IMR-90 (cell line): ENCODE measurements at regions not wholly inside any gene's neighbourhood (a gene's known extent, or its start where the extent isn't known, plus 50 kb on each side); places are given as distances from the start of the nearest gene placed in this dataset.

Experiments
- ATAC-seq: fragments of 200-7000 bp; cut with Tn5 transposase; 2 replicates; pipeline ENCODE4 v1.9.1; 2020; ENCODE audit warnings: low read depth, mild to moderate bottlenecking, moderate library complexity
- BruUV-seq: library from RNA; stranded (reverse); fragments of 400-500 nt; replicated peaks from 2 replicates; lab custom pipeline; 2021; lab: Mats Ljungman, UMichigan
- CTCF ChIA-PET: fragments of 300-600 bp; formaldehyde crosslinking; extraction: SDS; loops from one replicate; lab custom pipeline; 2021; ENCODE audit warnings: antibody characterized with exemption; lab: Yijun Ruan, JAX
- POLR2A ChIA-PET: fragments of 300-600 bp; sonication (Branson Sonifier 250); formaldehyde crosslinking; loops from one replicate; lab custom pipeline; 2022; ENCODE audit warnings: antibody characterized with exemption; ENCODE audit not compliant: unreplicated experiment; lab: Charles Lee
- DNase-seq: peaks from one replicate; pipeline ENCODE4 v3.0.0; 2013
- H2AFZ ChIP-seq: replicated peaks from 2 replicates; pipeline ENCODE3; 2013; ENCODE audit warnings: low read length, mild to moderate bottlenecking; ENCODE audit not compliant: poor library complexity
- H2AK5ac ChIP-seq: 2 replicates; pipeline ENCODE4 v1.6.1; 2013; ENCODE audit warnings: low read depth, low read length, inconsistent platforms
- H2AK9ac ChIP-seq: replicated peaks from 2 replicates; pipeline ENCODE3; 2013; ENCODE audit warnings: mild to moderate bottlenecking, low read depth, low read length, moderate library complexity; ENCODE audit not compliant: poor library complexity
- H2BK120ac ChIP-seq: 2 replicates; pipeline ENCODE4 v1.6.1; 2013; ENCODE audit warnings: low read depth, low read length, inconsistent platforms
- H2BK15ac ChIP-seq: 3 replicates; pipeline ENCODE4 v1.6.1; 2013; ENCODE audit warnings: low read depth, low read length, inconsistent platforms
- H2BK20ac ChIP-seq: 2 replicates; pipeline ENCODE4 v1.6.1; 2013; ENCODE audit warnings: low read depth, mild to moderate bottlenecking, inconsistent platforms, low read length, moderate library complexity
- H2BK5ac ChIP-seq: 2 replicates; pipeline ENCODE4 v1.6.1; 2013; ENCODE audit warnings: mild to moderate bottlenecking, low read depth, low read length, inconsistent platforms; ENCODE audit not compliant: poor library complexity, severe bottlenecking
- H3K14ac ChIP-seq: replicated peaks from 2 replicates; pipeline ENCODE4 v1.6.1; 2013; ENCODE audit warnings: low read depth, low read length, inconsistent platforms
- H3K18ac ChIP-seq: 2 replicates; pipeline ENCODE4 v1.6.1; 2013; ENCODE audit warnings: low read depth, low read length, control low read depth
- H3K23ac ChIP-seq: 2 replicates; pipeline ENCODE4 v1.6.1; 2013; ENCODE audit warnings: low read depth, low read length, inconsistent platforms
- H3K27ac ChIP-seq: 2 replicates; pipeline ENCODE4 v1.5.1; 2013; ENCODE audit warnings: mild to moderate bottlenecking, control low read depth, low read length; ENCODE audit not compliant: insufficient read depth
- H3K27me3 ChIP-seq: 2 replicates; pipeline ENCODE4 v1.6.1; 2013; ENCODE audit warnings: low read length; ENCODE audit not compliant: control insufficient read depth, insufficient read depth
- H3K36me3 ChIP-seq: 2 replicates; pipeline ENCODE4 v1.6.1; 2013; ENCODE audit warnings: low read length, mixed read lengths; ENCODE audit not compliant: control insufficient read depth, insufficient read depth
- H3K4ac ChIP-seq: 2 replicates; pipeline ENCODE4 v1.6.1; 2013; ENCODE audit warnings: low read depth, low read length, inconsistent platforms
- H3K4me1 ChIP-seq: 2 replicates; pipeline ENCODE4 v1.6.1; 2013; ENCODE audit warnings: low read length, mixed read lengths; ENCODE audit not compliant: control insufficient read depth, insufficient read depth
- H3K4me2 ChIP-seq: 2 replicates; pipeline ENCODE4 v1.6.1; 2013; ENCODE audit warnings: low read depth, mild to moderate bottlenecking, control low read depth, low read length, moderate library complexity
- H3K4me3 ChIP-seq: 2 replicates; pipeline ENCODE4 v1.5.1; 2013; ENCODE audit warnings: low read depth, mild to moderate bottlenecking, control low read depth, low read length, moderate library complexity; ENCODE audit not compliant: insufficient read depth
- H3K56ac ChIP-seq: 2 replicates; pipeline ENCODE4 v1.6.1; 2013; ENCODE audit warnings: low read length, inconsistent platforms; ENCODE audit not compliant: insufficient read depth; ENCODE audit errors: extremely low read depth
- H3K79me1 ChIP-seq, 2 experiments: 2 replicates each; pipeline ENCODE4 v1.6.1; 2013; ENCODE audit warnings: low read length in 2 of 2, inconsistent platforms in 1 of 2, low read depth in 1 of 2
- H3K9ac ChIP-seq: 2 replicates; pipeline ENCODE4 v1.6.1; 2013; ENCODE audit warnings: low read depth, low read length, control low read depth
- H3K9me1 ChIP-seq: 2 replicates; pipeline ENCODE4 v1.6.1; 2013; ENCODE audit warnings: low read length, inconsistent platforms; ENCODE audit not compliant: insufficient read depth
- H3K9me3 ChIP-seq: 2 replicates; pipeline ENCODE4 v1.6.1; 2013; ENCODE audit warnings: low read length; ENCODE audit not compliant: control insufficient read depth, insufficient read depth
- H4K20me1 ChIP-seq: 2 replicates; pipeline ENCODE4 v1.6.1; 2013; ENCODE audit warnings: low read length, inconsistent platforms; ENCODE audit not compliant: insufficient read depth
- H4K5ac ChIP-seq: 2 replicates; pipeline ENCODE4 v1.6.1; 2013; ENCODE audit warnings: mild to moderate bottlenecking, low read depth, low read length, control low read depth
- H4K8ac ChIP-seq, 2 experiments: 2 replicates each; pipeline ENCODE4 v1.6.1; 2013; ENCODE audit warnings: low read depth in 2 of 2, low read length in 2 of 2, control low read depth in 1 of 2, inconsistent platforms in 1 of 2
- H4K91ac ChIP-seq: 2 replicates; pipeline ENCODE4 v1.6.1; 2013; ENCODE audit warnings: low read depth, low read length, inconsistent platforms; ENCODE audit not compliant: insufficient read depth
- SMC3 ChIP-seq: fragments of 150-350 bp; IDR thresholded peaks from 2 replicates; pipeline ENCODE4 v1.6.1; 2016; ENCODE audit warnings: low read depth, mild to moderate bottlenecking, antibody characterized with exemption, low read length, moderate library complexity
- USF2 ChIP-seq: fragments of 150-350 bp; IDR thresholded peaks from 2 replicates; pipeline ENCODE4 v1.6.1; 2017; ENCODE audit warnings: mild to moderate bottlenecking, antibody characterized with exemption, low read length, low read depth
- WGBS, 2 experiments: methylation state at CpG; one replicate each; pipeline versions ENCODE4 v1.1.5 to v1.1.7; 2013; ENCODE audit warnings: missing lambda C conversion rate in 2 of 2; ENCODE audit not compliant: insufficient read length in 1 of 2; ENCODE audit errors: extremely low coverage in 2 of 2; 5-methylcytosine and 5-hydroxymethylcytosine counted together
- dilution Hi-C: fragments of 300-500 bp; cut with HindIII; formaldehyde crosslinking; loops from one replicate; pipeline ENCODE4 v1.14.3; 2018; ENCODE audit warnings: low sequenced_read_pairs; ENCODE audit not compliant: unreplicated experiment
- in situ Hi-C: fragments of 300-500 bp; cut with MboI; formaldehyde crosslinking; loops from 3 replicates; pipeline ENCODE4 v1.14.3; 2019; ENCODE audit warnings: low sequenced_read_pairs, inconsistent platforms, mixed read lengths
- intact Hi-C: fragments of 100-400 bp; cut with micrococcal nuclease; formaldehyde crosslinking; loops from 2 replicates; pipeline ENCODE4 v1.10.0; 2022

GRCh38 chr17:74085434-74085833, 118.0 kb upstream of the RPL38 start:
- Histone ChIP-seq H2AK5ac (no peak overlapping the region), H4K91ac (no peak overlapping the region), H3K23ac (no peak overlapping the region), H2AK9ac (no peak overlapping the region), H3K4me2 (no peak overlapping the region), H3K4me1 (no peaks in the 10 kb centered on the region), H2BK20ac (no peak overlapping the region), H3K9ac (no peak overlapping the region), H4K20me1 (no peaks in the 10 kb centered on the region), H3K18ac (no peak overlapping the region), H2BK5ac (no peak overlapping the region), H3K56ac (no peak overlapping the region), H2AFZ (no peak overlapping the region), H4K5ac (no peak overlapping the region), H3K14ac (no peak overlapping the region), H2BK15ac (no peak overlapping the region), H3K9me3 (peaks cover 45% of the 10 kb centered on the region), H4K8ac (no peak overlapping the region), H2BK120ac (no peak overlapping the region), H3K27me3 (no peaks in the 10 kb centered on the region), H3K9me1 (no peaks in the 10 kb centered on the region), H3K4me3 (no peak overlapping the region), H3K4ac (no peak overlapping the region), H3K27ac (no peak overlapping the region), H3K36me3 (no peaks in the 10 kb centered on the region), H3K79me1 (no peaks in the 10 kb centered on the region)
- intact Hi-C loops = no loop called here
- 25% methylated on average over 2 of the region's 3 CpGs; no CpG with 5 or more reads in 1 of the 2 experiments for WGBS, 2 experiments
- dilution Hi-C loops = no loop called here
- DNase-seq (no peak), ATAC-seq (no peak)
- no TSS peak for BruUV-seq
- ChIA-PET POLR2A (no interaction called here), CTCF (no interaction called here)
- in situ Hi-C loops = loop anchor here (10.0 to 25.0 kb wide), 2 partner anchors 61 to 198 kb away; no protein-coding TSS in a partner anchor
- TF ChIP-seq USF2 (no peak), SMC3 (no peak)
